ENCODE measurements at regions not wholly inside any gene's neighbourhood (a gene's known extent, or its start where the extent isn't known, plus 50 kb on each side); places are given as distances from the start of the nearest gene placed in this dataset.

DNA sequence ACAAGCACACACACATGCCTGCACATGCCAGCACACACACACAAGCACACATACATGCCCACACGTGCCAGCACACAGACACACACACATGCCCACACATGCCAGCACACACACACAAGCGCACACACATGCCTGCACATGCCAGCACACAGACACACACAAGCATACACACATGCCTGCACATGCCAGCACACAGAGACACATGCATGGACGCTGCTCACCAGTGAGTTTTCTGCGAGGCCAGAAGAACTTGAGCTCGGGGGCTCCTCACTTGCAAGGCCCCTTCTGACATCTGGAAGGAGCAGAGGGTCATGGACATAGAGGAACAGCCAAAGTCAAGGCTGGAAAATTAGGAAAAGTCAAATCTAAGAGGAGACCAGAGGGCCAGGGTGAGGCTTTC, 61.2 kb upstream of the BCL11B start:
- TF ChIP-seq POLR2A (IDR thresholded peaks at IDR 0.05; ENCODE audit: low read depth, low read length) (no peak), EZH2 (IDR thresholded peaks at IDR 0.05; ENCODE audit: borderline replicate concordance, low read depth, low read length, severe bottlenecking) (no peak), MYC (IDR thresholded peaks at IDR 0.05; ENCODE audit: low read depth, low read length) (no peak), POLR2AphosphoS5 (IDR thresholded peaks at IDR 0.05; ENCODE audit: insufficient read depth, low read depth, low read length) (no peak)
- TF ChIP-seq, protein P1, sequence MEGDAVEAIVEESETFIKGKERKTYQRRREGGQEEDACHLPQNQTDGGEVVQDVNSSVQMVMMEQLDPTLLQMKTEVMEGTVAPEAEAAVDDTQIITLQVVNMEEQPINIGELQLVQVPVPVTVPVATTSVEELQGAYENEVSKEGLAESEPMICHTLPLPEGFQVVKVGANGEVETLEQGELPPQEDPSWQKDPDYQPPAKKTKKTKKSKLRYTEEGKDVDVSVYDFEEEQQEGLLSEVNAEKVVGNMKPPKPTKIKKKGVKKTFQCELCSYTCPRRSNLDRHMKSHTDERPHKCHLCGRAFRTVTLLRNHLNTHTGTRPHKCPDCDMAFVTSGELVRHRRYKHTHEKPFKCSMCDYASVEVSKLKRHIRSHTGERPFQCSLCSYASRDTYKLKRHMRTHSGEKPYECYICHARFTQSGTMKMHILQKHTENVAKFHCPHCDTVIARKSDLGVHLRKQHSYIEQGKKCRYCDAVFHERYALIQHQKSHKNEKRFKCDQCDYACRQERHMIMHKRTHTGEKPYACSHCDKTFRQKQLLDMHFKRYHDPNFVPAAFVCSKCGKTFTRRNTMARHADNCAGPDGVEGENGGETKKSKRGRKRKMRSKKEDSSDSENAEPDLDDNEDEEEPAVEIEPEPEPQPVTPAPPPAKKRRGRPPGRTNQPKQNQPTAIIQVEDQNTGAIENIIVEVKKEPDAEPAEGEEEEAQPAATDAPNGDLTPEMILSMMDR (IDR thresholded peaks at IDR 0.05; ENCODE audit: extremely low read depth in 1 of 2, insufficient read depth in 1 of 2, low read depth in 1 of 2, low read length in 2 of 2): no peak
- TF ChIP-seq, protein P2, sequence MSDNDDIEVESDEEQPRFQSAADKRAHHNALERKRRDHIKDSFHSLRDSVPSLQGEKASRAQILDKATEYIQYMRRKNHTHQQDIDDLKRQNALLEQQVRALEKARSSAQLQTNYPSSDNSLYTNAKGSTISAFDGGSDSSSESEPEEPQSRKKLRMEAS (IDR thresholded peaks at IDR 0.05; ENCODE audit: insufficient read depth, insufficient read length): no peak
